GM18907 (cell line): ENCODE measurements at regions not wholly inside any gene's neighbourhood (a gene's known extent, or its start where the extent isn't known, plus 50 kb on each side); places are given as distances from the start of the nearest gene placed in this dataset.

ENCODE experiments used
- ATAC-seq: cut with Tn5 transposase; IDR thresholded peaks from one replicate; pipeline ENCODE4 v1.9.1; 2021; ENCODE audit warnings: mild to moderate bottlenecking, moderate library complexity; ENCODE audit not compliant: unreplicated experiment

GRCh38 chr18:5646739-5647138 is 102.9 kb upstream of the EPB41L3 start:
- no peak for ATAC-seq

GRCh38 chr18:5643288-5643687 is 99.5 kb upstream of the EPB41L3 start:
- ATAC-seq = no peak

DNA sequence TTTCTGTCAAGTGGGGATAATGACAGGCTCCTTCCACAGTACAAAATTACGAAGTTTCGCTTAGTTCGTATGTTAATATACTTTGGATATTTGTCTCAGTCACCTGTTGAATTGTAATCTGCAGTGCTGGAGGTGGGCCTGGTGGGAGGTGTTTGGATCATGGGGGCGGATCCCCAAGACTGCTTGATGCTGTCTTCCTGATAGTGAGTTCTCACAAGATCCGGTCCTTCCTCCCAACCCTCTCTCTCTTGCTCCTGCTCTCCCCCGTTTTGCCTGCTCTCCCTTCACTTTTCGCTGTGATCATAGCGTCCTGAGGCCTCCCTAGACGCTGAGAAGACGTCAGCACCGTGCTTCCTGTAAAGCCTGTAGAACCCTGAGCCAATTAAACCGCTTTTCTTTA is 97.1 kb upstream of the EPB41L3 start:
- ATAC-seq = no peak

DNA sequence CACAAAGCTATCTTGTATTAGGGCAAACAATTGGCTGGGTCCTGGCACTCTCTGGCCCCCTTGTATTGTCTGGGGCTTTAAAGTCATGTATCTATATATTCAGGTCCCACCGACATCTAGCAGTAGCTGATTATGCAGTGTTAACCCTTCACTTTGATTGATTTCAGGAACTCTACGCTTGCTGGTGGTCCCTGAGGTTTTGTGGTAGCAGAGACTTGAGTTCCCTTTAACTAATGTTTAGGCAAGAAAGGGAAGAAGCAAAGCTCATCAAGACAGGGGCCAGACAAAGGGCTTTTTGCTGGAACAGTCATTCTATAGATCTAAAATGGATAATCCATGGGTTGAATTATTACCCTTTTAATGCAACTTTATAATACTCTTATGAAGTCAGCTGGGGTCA is 95.3 kb upstream of the EPB41L3 start:
- ATAC-seq = no peak

GRCh38 chr18:5632041-5632440 is 88.2 kb upstream of the EPB41L3 start:
- ATAC-seq = no peak

DNA sequence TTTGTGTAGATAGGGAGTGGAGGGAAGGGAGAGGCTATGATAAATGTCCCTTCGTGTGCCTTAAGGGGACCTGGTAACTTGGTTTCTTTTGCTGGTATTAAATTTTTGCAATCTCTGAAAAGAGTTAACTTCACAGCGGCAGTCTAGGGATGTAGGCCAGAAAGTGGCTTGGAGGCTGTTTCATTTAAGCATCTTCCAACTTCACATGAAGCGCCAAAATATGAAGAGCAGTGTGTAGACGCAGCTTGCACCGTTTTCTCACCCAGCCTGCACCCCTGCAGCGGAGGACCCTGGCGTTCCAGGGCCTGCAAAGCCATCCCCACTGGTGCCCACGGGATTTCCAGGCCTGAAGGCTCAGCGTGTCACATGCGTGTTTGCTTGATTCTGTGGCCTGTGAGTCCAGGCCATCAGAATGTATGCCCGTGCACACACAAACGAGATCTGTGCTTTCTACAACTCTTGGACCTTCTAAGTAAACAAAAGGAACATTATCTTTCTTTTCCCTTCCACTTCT is 87.2 kb upstream of the EPB41L3 start:
- ATAC-seq = no peak

DNA sequence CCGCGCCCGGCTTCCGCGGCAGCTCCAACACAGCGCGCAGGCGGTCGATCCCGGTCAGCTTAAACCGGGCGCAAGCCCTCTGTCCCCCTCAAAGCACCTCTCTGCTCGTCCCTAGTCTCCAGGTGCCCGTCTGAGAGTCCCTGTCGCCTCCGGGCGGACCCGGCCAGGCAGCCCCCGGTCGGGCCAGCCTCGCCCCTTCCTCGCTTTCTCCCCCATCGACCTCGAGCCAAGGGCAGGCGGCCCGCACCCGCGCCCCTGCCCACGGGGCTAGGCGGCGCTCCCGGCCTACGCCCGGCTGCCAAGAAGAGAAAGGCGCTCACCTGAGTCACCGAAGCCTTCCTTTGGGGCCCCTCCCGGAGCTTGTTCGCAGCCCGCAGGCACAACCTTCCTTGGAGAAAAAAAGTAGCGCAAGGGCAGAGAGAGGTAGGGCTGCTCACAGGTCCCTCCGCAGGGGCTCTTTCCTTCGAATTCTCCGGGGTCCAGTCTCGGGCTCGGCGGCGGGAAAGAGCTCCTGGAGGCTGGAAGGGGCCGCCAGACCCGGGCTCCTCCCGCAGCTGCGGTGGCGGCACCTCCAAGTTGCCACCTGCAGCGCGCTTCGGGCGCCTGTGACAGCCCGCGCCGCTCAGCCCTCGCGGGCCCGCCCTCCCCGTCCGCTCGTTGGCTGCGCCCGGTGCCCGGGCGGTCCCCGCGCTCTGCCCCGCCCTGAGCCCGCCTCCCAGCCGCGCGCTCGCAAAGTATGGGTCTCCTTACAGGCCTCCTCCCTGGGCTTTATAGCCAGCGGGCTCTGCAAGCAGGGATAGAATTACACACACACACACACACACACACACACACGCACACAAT is 86.5 kb upstream of the EPB41L3 start:
- peak; percentile 70 for ATAC-seq

GRCh38 chr18:5628512-5629255 is 84.9 kb upstream of the EPB41L3 start:
- ATAC-seq = peak; percentile 36

DNA sequence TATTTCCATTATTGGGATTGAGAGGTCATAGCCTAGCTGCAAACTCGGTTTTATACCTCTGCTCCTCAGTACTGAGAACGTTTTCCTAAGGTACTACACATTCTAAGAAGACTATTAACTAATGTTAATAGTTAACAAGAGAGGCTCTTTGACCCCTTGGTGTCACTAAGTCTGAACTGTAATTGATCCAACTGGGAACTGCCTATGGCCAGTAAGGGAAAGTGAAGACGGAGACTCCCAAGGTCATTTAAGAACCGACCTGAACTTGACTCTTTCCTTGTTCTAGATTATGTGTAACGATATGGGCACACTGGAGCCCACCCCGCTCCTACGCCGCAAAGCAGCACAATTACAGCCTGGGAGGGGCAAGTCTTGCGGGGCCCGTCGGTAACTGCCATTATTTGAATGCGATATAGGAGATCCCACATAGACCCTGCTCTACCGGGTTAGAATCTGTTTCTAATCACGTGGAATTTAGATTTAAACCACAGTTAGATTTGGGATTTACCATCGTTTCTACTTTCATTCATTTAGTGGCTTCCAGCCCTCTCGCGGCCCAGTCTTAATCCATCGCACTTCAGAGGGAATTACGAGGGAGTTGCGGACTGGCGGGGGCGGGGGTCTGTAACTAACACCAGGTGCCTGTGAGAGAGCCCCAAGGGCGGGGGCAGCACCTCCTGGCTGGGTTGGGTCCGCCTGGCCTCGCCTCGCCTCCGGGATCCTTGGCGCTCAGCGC is 84.1 kb upstream of the EPB41L3 start:
- ATAC-seq = no peak

GRCh38 chr18:5626130-5626880 is 82.5 kb upstream of the EPB41L3 start:
- ATAC-seq = no peak

DNA sequence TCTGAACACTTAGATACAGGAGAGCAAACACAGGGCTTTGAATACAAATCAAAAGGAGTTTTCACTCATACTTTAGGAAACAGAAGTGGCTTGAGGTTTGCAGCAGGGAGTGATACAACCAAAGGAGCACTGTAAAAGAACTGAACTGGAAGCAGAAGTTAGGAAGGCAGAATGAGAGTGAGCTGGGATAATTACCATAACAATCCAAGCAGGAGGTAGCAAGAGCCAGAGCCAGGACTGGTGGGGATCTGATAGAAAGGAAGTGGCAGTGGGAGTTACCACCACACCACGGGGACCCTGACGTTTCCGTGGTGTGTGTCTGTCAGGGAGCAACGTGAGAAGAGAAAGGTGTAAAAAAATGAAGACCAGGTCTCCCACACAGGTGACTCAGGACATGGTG is 81.3 kb upstream of the EPB41L3 start:
- no peak for ATAC-seq

DNA sequence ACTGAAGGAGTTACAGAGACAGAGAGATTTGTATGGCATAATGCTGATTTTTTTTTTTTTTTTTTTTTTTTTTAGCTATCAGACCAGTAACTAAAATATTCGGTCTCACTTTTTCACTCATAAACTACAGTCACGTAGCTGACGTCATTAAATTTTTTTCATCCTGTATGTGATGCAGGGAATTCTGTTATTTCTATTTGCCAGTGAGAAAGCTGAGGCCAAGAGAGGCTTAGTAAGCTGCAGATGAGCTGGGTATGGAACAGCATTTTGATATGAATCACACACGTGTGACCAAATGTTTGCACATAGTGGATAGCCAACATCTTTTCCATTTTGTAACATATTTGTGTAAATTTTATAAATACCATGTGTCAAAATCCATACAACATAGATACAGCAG is 79.1 kb upstream of the EPB41L3 start:
- ATAC-seq = no peak

- ATAC-seq = no peak
Observed at GRCh38 chr18:5620289-5620688, 76.5 kb upstream of the EPB41L3 start.

- ATAC-seq = no peak
Observed at GRCh38 chr18:5619376-5619775, 75.6 kb upstream of the EPB41L3 start.

DNA sequence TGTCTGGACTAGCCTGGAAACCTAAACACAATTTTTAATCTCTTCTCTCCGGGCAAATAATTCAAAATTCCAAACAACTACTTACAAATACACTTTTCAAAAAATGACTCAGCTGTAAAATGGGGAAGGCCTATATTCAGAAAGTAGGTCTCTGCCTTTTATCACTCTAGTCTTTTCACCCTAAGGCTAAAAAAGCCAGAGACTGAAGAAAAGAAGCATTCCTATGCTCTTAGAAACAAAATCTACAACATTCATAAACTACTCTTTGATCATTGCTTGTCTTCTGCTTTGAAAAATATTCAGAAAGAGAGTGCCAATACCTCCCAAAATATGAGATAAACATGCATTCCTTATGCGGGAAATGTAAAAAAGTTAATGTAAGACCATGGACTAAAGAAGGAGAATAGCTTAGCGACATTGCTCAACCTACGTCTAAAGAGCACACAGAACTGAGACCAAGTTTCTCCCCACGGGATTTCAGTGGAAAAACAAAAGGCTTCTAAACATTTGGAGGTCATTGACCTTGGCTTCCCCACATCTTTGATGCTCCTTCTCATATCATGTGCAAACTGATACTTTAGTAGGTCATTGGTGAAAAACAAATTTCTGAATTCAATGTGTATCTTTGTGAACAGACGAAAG is 74.4 kb upstream of the EPB41L3 start:
- no peak for ATAC-seq

DNA sequence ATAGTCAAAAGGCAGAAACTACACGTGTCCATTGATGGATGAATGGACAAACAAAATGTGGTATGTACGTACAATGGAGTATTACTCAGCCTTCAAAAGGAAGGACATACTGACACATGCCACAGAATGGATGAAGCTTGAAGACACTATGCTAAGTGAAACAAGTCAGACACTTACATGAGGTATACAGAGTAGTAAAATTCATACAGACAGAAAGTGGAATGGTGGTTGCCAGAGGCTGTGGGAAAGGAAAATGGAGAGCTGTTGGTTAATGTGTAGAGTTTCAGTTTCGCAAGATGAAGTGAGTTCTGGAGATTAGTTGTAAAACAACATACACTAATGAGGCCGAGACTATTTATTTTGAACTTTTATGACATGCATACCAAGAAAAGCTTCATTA is 67.4 kb upstream of the EPB41L3 start:
- ATAC-seq = no peak

GRCh38 chr18:5608846-5609245 is 65.0 kb upstream of the EPB41L3 start:
- no peak for ATAC-seq

GRCh38 chr18:5606951-5607350 is 63.2 kb upstream of the EPB41L3 start:
- no peak for ATAC-seq

DNA sequence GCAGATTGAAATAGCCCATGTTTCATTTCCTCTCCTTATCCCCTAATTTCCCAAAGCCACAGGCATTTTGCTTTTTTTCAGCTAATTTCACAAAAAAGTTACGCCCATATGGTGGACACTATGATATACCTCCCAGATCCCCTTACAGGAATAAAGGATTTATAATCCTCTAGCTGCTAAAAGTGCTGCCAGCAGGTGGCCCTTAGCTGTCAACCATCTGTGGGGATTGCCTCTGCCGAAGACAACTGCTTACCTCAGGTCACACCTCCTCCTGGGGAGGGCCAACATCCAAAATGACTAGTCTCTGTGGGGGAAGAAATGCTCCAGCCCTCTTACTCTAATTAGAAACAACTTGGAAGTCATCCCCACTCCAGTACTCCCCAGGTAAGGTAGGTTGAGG is 61.0 kb upstream of the EPB41L3 start:
- no peak for ATAC-seq

- no peak for ATAC-seq
Observed at GRCh38 chr18:5603153-5603552, 59.4 kb upstream of the EPB41L3 start.
